ENCODE measurements at regions not wholly inside any gene's neighbourhood (a gene's known extent, or its start where the extent isn't known, plus 50 kb on each side); places are given as distances from the start of the nearest gene placed in this dataset.
"Not testable (repeated sequence)": the region's sequence is repeated elsewhere in the genome, so short reads cannot be mapped to it uniquely, and the experiment has no call there.

DNA sequence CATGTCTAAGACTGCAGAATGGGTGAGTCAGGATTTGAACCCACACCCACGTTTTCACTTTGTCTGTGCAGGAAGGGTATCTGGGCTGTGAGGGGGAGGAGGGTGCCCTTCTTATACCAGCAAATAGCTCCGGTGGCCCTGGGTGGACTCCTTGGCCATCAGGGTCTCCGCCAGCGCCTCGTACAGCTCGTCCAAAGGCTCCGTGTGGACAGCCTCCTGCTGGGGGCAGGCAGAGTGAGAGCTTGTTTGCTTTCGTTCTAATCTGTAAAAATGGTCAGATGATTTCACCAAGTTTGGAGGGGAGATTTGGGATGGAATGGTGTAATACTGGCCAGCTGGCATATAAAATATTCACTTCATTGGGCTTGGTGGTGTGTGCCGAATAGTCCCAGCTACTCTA, 111.7 kb upstream of the CCZ1B start:
- not testable (repeated sequence) for DNase-seq (ENCODE audit: extremely low read depth, low read depth, low spot score)

DNA sequence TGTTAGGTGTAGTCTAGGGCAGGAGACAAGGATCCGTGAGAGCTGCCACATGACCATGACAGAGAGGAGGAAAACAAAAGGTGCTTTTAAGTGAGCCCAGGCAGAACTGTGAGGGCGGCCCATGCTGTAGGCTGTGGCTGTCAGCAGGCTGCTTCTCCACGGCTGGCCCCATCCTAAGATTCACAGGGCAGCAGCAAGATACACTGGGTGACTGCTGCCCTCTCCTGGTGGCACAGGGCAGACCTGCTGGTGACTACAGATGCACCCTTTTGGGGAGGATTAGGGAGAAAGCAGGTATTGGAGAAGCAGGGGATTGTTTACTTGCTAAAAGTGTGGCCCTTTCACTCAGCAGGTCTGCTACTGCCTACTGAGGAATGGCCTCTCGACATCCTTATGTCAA, 112.2 kb upstream of the CCZ1B start:
- not testable (repeated sequence) for DNase-seq (ENCODE audit: extremely low read depth, low read depth, low spot score)

DNA sequence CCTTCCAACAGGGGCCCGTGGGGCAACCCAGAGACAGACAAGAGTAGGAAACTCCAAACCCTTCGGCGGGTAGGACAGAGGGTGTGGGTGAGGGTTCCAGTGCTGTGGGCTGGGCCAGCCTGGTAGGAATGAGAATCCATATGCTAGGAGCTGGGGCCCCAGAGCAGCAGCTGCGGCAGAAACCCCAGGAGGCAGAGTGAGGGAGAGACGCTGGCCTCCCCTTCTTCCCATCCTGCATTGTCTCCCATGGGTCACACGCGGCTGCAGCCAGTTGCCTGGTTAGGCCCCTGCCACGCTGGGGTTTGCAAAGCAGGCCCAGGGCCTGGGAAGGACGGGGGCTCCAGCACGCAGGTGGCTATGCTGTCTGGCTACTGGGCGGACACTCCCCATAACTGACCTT, 113.1 kb upstream of the CCZ1B start:
- not testable (repeated sequence) for DNase-seq (ENCODE audit: extremely low read depth, low read depth, low spot score)

DNA sequence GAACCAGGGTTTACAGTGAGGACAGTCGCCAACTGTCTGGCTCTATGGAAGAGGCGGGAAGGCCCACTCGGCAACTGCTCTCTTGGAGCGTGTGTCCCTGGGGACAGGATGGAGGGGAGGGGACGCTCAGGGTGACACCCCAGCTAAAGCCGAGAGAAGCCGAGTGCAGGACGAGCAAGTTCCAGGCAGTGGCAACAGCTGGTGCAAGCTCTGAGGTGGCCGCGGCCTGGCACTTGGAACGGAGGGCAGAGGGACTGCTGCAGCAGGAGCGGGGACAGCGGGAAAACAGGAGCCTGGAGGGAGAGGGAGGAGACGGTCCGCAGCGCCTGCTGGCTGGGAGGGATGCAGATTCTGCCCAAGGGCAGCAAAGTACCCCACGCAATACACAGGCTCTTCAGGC, 113.8 kb upstream of the CCZ1B start:
- DNase-seq (ENCODE audit: extremely low read depth, low read depth, low spot score) = not testable (repeated sequence)

DNA sequence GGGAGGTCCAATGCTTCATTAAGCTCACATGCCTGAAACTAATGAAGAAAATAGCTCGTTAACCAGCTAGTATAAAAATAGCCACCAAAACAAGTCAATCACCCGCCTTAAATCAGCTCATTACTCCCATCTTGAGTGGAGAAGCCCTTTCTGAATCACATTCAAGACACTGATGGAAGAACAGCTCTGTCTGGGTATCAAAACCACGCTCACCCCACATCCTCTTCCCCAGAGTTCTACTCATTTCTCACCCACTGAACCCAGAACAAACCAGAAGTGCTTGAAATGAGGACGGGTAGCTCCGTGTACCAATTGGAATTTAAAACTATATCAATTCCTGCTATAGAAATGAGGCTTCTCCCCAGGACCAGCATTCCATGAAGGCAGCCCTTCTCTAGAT, 120.8 kb upstream of the CCZ1B start:
- DNase-seq (ENCODE audit: extremely low read depth, low read depth, low spot score) = not testable (repeated sequence)

DNA sequence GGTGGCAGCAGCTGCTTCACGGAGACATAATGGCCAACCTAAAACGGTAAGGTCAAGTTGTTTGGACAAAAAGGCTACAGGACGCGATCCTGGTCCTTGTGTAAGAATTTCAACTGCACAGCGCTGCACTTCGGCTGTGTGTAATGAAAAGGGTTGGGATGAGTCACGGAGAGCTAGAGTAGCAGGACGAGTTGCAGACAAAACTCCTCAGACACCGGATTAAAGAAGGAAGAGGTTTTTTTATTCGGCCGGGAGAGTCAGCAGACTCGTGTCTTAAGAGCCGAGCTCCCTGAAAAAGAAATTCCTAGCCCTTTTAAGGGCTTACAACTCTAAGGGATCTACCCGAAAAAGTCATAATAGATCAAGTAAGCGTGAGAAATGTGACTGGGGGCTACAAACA, 124.2 kb upstream of the CCZ1B start:
- not testable (repeated sequence) for DNase-seq (ENCODE audit: extremely low read depth, low read depth, low spot score)

DNA sequence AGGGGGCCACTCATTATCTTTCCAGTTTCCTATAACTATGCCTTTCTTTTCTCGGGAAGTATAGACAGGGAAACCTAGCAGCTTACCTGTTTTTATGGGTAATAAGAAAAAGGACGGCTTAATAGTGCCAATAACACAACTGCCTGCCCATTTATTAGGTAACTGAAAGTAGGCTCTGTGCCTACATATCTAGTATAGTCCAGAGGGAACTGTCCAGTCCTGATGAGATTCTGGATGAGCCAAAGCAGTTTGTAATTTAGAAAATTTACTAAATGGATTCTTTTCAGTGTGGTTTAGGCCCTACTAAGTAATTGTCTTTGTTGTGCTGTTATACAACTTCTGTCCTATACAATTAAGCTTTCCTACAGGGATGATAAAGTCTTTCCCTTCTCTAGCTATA, 125.5 kb upstream of the CCZ1B start:
- DNase-seq (ENCODE audit: extremely low read depth, low read depth, low spot score) = not testable (repeated sequence)

DNA sequence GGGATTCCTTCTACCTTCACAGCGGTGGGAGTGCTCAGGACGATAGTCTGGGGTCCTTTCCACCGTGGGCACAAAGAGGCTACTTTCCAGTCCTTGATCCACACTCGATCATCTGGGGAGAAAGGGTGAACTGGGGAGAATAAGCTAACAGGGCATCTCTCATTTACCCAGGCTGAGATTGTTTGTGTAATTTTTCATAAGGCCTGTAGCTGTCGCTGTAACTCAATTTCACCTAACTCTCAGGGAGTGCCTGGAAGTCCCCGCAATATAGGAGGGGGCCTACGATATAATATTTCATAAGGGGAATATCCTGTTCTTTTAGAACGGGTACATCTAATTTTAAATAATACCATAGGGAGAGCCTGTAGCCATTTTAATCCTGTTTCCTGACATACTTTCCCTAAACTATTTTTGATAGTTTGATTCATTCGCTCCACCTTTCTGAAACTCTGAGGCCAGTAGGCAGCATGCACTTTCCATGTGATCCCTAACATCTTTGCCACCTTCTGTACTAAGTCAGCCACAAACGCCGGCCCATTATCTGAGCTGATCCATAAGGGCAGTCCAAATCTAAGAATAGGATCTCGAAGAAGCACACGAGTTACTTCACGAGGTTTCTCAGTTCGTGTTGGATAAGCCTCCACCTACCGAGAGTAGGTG, 127.2 kb upstream of the CCZ1B start:
- DNase-seq (ENCODE audit: extremely low read depth, low read depth, low spot score) = not testable (repeated sequence)

DNA sequence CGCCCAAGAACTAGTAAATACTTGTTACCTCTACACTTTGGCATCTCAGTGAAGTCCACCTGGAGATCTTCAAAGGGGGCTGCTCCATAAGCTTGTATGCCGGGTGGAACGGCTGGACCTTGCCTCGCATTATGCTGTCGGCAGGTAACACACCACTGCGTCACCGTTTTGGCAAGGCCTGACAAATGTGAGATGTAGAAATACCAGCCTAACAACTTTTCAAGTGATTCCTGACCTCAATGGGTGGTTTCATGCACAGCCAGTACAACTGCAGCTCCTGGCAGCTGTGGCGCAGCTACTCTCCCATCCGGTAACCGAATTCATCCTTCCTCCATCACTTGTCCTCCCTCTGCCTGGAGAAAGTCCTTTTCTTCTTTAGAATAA, 127.7 kb upstream of the CCZ1B start:
- not testable (repeated sequence) for DNase-seq (ENCODE audit: extremely low read depth, low read depth, low spot score)

DNA sequence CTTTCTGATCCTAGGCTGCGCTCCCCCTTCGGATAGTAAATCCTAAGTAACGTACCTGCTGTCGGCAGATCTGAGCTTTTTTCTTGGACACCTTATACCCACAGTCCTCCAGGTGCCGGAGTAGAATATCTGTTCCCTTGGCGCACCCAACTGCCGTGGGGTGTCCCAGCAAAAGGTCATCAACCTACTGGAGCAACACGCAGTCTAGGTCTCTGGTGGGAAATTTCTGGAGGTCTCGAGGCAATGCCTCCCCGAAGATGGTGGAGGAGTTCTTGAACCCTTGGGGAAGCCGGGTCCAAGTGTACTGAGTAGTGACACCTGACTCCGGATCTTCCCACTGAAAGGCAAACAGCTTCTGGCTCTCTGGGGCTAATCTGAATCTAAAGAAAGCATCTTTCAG, 129.3 kb upstream of the CCZ1B start:
- DNase-seq (ENCODE audit: extremely low read depth, low read depth, low spot score) = not testable (repeated sequence)

DNA sequence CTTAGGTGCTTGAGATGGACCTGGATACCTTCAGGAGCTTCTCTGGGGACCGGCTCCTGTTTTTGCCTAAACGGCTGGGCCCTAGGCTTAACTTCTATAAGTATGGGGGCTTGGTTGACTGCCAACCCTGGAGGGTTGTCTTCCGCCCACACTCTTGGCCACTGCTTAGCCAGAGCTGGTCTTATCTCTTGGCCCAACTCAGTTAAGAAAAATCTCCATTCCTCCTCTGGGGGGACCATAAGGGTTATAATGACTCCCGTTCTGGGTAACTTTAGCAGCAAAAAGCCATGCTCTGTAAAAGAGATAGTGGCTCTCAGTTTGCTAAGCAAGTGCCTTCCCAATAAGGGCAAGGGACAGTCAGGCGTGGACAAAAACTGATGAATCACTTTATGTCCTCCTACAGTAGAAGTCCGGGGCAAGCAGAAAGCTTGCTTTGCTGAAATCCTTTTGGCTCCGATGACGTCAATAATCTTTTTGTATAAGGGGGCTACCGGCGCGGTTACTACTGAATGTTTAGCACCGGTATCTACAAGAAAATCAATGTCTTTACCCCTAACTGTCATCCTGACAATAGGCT, 130.0 kb upstream of the CCZ1B start:
- not testable (repeated sequence) for DNase-seq (ENCODE audit: extremely low read depth, low read depth, low spot score)

DNA sequence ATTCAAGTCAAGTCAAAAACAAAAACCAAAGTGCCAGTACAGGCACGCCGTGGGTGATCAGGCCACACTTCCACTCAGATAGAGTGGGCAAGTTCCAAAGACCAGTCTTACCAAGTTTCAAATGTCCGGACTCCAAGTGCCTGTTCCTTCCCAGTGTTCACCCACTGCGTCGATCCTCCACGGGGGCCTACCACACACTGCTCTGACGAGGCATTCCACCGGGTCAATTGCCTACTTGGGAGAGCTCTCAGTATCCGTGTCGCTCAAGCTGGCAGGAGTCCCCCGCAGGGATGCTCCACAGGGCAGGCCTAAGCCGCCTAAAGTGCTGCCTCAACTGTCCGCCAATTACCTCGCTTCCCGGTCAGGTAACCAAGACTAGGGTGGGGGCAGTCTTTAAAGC, 132.3 kb upstream of the CCZ1B start:
- not testable (repeated sequence) for DNase-seq (ENCODE audit: extremely low read depth, low read depth, low spot score)

DNA sequence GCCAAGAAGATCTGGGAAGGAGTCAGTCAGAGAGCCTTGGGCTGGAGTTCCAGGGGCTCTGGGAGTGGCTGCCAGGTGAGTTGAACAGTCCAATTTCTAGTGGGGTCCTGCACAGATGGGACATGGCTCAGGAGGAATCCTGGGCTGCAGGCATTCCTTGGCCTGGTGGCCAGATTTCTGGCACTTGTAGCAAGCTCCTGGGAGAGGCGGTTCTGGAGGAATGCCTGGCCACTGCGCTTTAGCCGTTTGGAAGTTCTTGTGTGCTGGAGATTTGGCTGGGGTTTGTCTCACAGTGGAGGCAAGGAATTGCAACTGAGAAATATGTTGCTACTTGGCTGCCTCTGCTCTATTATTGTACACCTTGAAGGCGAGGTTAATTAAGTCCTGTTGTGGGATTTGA, 133.9 kb upstream of the CCZ1B start:
- DNase-seq (ENCODE audit: extremely low read depth, low read depth, low spot score) = not testable (repeated sequence)

DNA sequence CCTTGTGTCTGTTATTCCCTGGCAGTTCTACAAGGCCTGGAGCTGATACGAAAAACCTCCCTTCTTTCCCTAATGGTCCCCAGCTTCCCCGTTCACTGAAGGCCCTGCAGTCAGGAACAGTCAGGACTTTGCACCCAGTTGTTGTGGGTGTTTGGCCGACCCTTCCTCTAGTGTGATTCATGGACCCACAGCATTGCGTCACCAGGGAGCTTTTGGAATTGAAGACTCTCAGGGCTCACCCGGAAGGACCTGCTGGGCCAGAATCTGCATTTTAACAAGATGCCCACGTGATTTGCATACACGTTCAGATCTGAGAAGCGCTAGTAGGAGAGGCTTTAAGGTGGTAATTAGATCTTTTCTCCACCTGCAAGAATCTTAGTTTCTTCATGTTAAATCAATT, 136.8 kb upstream of the CCZ1B start:
- not testable (repeated sequence) for DNase-seq (ENCODE audit: extremely low read depth, low read depth, low spot score)

DNA sequence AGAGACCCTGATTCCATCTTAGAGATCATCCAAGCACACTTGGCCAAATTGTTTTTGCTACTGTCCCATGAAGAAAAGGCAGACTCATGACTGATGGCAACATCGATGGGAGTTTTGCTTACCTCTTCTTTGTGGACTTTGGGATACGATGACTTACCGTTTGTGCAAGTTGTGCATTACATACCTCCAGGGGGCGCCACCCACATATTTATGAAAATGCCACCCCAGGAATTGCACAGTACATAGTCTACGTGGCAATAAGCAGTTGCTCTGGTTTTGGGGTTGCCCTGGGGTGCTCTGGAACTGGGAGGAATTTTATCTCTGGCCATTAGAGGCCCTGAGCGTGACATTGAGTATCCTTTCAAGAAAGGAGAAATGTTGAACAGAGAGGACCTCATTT, 139.0 kb upstream of the CCZ1B start:
- DNase-seq (ENCODE audit: extremely low read depth, low read depth, low spot score) = not testable (repeated sequence)

DNA sequence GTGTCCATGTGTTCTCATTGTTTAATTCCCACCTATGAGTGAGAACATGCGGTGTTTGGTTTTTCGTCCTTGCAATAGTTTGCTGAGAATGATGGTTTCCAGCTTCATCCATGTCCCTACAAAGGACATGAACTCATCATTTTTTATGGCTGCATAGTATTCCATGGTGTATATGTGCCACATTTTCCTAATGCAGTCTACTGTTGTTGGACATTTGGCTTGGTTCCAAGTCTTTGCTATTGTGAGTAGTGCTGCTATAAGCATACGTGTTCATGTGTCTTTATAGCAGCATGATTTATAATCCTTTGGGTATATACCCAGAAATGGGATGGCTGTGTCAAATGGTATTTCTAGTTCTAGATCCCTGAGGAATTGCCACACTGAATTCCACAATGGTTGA, 144.1 kb upstream of the CCZ1B start:
- not testable (repeated sequence) for DNase-seq (ENCODE audit: extremely low read depth, low read depth, low spot score)

DNA sequence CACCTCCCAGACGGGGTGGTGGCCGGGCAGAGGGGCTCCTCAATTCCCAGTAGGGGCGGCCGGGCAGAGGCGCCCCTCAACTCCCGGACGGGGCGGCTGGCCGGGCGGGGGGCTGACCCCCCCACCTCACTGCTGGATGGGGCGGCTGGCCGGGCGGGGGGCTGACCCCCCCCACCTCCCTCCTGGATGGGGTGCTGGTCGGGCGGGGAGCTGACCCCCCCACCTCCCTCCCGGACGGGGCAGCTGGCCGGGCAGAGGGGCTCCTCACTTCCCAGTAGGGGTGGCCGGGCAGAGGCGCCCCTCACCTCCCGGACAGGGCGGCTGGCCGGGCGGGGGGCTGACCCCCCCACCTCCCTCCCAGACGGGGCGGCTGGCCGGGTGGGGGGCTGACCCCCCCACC, 148.8 kb upstream of the CCZ1B start:
- not testable (repeated sequence) for DNase-seq (ENCODE audit: extremely low read depth, low read depth, low spot score)

DNA sequence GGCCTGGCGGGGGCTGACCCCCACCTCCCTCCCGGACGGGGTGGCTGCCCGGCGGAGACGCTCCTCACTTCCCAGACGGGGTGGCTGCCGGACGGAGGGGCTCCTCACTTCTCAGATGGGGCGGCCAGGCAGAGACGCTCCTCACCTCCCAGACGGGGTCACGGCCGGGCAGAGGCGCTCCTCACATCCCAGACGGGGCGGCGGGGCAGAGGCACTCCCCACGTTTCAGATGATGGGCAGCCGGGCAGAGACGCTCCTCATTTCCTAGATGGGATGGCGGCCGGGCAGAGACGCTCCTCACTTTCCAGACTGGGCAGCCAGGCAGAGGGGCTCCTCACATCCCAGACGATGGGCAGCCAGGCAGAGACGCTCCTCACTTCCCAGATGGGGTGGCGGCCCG, 149.3 kb upstream of the CCZ1B start:
- not testable (repeated sequence) for DNase-seq (ENCODE audit: extremely low read depth, low read depth, low spot score)

DNA sequence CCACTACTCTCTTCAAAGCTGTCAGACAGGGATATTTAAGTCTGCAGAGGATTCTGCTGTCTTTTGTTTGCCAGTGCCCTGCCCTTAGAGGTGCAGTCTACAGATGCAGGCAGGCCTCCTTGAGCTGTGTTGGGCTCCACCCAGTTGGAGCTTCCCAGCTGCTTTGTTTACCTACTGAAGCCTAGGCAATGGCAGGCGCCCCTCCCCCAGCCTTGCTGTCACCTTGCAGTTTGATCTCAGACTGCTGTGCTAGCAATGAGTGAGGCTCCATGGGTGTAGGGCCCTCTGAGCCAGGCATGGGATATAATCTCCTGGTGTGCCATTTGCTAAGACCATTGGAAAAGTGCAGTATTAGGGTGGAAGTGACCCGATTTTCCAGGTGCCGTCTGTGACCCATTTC, 151.3 kb upstream of the CCZ1B start:
- DNase-seq (ENCODE audit: extremely low read depth, low read depth, low spot score) = not testable (repeated sequence)

DNA sequence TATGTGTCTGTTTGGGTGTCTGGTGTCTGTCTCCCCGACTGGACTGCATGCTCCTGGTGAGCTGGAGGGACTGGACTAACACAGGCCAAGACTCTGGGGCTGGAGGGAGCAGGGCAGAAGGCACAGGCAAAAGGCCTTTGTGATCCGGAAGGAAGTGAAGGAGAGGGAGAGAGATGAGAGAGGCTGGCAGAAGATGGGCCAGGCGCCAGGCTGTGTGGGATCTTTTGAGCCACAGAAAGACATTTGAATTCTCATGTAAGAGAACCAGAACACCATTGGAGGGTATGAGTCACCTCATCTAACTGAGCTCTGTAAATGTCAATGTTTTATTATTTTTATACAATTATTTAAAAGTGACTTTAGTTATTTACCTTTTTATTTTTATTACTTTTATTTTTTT, 152.3 kb upstream of the CCZ1B start:
- DNase-seq (ENCODE audit: extremely low read depth, low read depth, low spot score) = not testable (repeated sequence)

DNA sequence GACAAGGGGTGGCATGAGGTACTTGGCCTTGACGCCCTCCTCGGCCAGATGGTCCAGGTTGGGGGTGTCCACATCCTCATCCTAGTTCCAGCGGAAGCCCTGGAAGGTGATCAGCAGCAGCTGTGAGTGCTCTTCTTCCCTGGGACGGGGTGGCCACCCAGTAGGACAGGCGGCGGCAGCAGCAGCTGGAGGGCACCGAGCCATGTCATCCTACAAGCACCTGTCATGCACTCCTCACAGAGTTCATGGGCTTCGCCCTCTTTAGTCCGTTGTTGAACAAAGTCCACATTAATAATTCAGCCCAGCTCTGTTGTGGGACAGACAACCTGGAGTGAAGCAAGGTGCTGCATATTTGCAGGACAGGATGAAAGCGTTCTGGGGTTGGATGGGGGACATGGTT, 153.4 kb upstream of the CCZ1B start:
- not testable (repeated sequence) for DNase-seq (ENCODE audit: extremely low read depth, low read depth, low spot score)

DNA sequence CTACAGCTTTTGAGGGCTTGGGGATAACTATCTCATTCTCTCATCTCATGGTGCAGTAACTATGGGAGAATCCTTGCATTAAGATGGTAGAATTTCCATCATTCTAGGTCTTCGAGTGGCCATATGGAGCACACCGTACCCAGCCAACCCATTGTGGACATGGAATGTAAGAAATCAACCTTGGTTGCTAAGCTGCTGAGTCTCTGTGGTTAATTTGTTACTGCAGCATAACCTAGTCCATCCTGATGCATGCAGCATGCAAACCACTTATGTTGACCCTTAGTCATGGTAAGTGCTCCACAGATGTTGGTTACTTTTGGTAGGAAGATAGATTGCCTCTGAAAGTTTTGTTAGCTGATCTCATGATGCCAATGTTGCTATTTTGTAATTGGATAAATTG, 156.3 kb upstream of the CCZ1B start:
- DNase-seq (ENCODE audit: extremely low read depth, low read depth, low spot score) = not testable (repeated sequence)

DNA sequence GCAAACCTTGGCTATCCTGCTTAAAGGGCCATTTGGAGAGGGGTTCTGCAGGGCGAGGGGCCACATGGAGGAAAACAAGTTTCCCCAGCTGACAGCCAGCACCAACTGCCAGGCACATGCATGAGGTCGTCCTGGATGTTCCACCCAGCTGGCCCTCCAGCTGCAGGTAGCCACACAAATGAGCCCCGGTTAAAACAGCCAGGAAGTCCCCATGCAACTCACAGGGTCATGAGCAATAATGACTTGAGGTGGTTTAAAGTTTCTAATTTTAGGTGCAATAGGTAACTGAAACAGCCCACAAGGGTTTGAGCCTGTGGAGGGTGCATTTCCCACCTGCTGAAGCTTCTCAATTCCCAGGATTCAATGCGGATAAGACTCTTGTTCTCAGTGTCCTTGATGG, 160.8 kb upstream of the CCZ1B start:
- DNase-seq (ENCODE audit: extremely low read depth, low read depth, low spot score) = not testable (repeated sequence)
